GM19455 (cell line): ENCODE measurements at regions not wholly inside any gene's neighbourhood (a gene's known extent, or its start where the extent isn't known, plus 50 kb on each side); places are given as distances from the start of the nearest gene placed in this dataset.
A peak's percentile ranks its signal among the peaks of the same experiment; 100 is the strongest.
"Not testable (repeated sequence)": the region's sequence is repeated elsewhere in the genome, so short reads cannot be mapped to it uniquely, and the experiment has no call there.

ENCODE experiments used
- ATAC-seq: cut with Tn5 transposase; IDR thresholded peaks from one replicate; pipeline ENCODE4 v1.9.1; 2021; ENCODE audit not compliant: unreplicated experiment

DNA sequence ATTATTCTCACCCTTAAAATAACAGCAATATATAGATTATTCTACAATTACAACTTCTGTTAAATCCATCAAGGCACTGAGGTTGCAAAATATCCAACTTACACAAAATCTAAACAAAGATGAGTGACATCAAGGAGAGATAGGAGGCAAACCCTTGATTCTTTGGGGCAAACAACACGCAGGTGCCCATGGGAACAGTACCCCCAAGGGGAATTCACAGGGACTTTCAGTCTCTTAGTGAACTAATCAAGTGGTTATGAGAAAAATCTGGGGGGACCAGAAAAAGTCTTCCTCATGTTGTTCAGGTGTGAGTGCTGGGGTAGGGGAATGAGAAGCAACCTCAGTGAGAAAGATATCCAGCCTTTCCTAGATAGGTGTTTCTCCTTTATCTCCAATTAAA lies 1107.9 kb downstream of the PLA2G4A start:
- ATAC-seq: no peak

DNA sequence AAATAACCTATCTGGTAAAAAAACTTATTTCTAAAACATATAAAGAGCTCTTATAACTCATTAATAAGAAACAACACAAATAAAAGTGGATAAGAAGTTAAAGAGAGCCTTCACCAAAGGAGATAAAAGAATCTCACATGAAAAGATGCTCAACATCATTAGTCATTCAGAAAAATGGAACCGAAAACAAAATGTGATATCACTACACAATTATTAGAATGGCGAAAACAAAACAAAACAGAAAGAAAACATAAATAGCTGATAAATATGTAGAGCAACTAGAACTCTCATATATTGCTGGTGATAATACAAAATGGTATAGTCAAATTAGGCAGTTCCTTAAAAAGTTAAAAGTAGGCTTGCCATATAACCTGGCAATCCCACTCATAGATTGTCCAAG lies 1109.3 kb downstream of the PLA2G4A start:
- no peak for ATAC-seq

DNA sequence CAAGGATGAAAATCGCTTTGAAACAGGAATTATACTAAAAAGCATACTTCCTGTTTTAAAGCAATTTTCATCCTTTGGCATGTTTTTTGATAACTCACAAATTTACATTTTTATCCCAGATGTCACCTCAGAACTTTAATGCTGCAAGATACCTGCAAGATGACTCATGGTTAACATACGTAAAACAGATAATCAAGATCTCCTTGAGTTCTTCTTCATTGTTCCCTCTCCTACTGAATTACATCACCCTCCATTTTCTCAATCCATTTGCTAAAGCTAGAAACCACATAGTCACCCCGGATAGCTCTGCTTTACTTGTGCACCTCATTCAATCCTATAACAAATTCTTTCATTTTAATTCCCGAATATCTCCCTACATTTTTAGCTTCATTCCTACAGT lies 1114.2 kb downstream of the PLA2G4A start:
- no peak for ATAC-seq

DNA sequence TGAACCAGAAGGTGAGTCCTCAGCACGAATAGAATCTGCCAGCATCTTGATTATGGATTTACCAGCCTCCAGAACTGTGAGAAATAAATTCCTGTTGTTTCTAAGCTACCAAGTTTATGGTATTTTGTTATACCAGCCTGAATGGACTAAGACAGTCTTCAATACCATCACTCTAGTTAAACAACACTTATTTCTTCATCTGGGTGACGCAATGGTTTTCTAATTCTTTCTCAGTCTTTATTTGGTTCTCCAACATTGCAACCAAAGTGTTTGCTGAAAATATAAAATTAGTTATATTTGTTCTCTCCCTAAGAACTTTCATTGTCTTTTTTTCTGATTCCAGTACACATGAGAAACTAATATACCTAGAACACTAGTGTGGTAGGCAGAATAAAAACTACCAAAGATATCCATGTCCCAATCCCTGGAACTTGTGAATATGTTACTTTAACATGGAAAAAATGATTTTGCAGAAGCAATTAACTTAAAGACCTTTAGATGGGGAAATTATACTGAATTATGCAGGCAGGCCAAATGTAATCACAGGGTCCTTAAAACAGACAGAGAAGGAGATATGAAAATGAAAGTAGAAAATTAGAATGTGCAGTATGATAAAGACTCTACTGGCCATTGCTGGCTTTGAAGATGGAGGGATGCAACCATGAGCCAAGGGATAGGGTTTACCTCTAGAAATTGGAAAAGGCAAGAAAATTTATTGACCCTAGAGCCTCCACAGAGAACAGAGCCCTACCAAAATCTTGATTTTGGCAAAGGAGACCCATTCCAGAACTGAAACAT lies 1115.1 kb downstream of the PLA2G4A start:
- ATAC-seq: no peak

DNA sequence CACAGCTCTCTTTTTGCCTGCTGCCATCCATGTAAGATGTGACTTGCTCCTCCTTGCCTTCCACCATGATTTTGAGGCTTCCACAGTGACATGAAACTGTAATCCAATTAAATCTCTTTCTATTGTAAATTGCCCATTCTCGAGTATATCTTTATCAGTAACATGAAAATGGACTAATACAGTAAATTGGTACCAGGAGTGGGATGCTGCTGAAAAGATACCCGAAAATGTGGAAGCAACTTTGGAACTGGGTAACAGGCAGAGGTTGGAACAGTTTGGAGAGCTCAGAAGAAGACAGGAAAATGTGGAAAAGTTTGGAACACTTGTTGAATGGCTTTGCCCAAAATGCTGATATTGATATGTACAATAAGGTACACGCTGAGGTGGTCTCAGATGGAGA lies 1117.9 kb downstream of the PLA2G4A start:
- not testable (repeated sequence) for ATAC-seq

DNA sequence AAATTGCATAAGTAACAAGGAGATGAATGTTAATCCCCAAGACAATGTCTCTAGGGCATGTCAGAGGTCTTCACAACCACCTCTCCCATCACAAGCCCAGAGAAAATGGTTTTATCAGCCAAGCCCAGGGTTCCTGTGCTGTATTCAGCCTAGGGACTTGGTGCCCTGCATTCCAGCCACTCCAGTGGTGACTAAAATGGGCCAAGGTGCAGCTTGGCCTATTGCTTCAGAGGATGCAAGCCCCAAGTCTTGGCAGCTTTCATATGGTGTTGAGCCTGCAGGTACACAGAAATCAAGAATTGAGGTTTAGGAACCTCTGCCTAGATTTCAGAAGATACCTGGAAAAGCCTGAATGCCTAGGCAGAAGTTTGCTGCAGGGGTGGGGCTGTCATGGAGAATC lies 1118.6 kb downstream of the PLA2G4A start:
- no peak for ATAC-seq

DNA sequence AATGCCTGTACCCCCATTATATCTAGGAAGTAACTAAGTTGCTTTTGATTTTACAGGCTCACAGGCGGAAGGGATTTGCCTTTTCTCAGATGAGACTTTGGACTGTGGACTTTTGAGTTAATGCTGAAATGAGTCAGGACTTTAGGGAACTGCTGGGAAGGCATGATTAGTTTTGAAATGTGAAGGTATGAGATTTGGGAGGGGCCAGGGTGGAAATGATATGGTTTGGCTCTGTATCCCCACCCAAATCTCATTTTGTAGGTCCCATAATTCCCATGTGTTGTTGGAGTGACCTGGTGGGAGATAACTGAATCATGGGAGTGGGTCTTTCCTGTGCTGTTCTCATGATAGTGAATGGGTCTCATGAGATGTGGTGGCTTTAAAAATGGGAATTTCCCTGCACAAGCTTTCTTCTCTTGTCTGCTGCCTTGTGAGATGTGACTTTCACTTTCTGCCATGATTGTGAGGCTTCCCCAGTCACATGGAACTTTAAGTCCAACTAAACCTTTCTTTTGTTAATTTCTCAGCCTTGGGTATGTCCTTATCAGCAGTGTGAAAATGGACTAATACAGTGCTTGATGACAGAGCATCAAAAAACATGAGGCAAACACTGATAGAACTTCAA lies 1119.5 kb downstream of the PLA2G4A start:
- ATAC-seq: no peak

DNA sequence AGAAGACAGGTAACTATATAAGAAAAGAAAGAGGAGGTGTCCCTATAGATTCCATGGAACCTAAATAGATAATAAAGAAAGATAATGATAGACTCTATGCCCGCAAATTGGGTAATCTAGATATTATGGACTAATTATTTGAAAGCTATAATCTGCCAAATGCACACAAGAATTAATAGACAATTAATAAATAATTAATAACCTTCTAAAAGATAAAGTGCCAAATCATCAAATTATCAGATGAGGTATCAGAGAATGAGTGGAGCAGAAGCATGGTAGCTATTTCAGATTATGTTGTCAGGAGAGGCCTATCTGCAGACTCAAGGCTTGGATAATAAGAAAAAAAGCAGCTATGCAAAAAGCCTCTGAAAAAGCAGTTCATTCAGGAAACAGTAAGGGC lies 1120.8 kb downstream of the PLA2G4A start:
- ATAC-seq: no peak

DNA sequence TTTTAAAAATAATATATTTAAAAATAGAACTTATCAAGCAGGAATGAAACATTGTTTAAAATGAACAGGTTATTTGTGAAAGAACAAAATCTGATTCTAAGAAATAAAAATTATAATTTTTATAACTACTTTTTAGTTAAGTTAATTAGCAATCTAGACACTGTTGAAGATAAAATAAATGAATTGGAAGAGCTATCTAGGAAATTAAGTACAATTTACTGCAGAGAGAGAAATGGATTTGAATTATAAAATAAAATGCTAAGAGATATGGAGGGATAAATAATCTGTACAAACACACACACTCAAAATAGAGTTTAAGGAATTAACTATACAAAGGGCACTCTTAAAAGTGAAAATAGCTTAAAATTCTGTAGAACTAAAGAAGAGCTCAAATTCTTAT lies 1123.1 kb downstream of the PLA2G4A start:
- no peak for ATAC-seq

DNA sequence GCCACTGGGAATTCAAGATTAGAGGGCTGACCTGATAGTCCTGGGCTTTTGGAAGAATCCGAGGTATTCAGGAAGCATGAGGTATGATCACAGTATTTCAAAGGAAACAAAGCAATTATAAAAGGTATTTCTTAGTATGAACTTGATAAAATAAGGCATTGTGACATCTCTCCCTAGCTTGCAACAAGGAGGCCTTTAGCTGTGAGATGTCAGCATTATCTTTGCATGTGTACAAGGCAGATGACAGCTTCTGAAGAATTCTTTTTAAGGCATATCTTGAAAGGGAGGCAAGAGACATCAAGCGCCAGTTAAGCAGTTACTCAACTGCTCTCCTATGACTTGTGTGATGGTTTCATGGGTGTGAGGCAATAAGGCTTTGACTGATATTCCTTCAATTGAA lies 1123.7 kb downstream of the PLA2G4A start:
- ATAC-seq: no peak

DNA sequence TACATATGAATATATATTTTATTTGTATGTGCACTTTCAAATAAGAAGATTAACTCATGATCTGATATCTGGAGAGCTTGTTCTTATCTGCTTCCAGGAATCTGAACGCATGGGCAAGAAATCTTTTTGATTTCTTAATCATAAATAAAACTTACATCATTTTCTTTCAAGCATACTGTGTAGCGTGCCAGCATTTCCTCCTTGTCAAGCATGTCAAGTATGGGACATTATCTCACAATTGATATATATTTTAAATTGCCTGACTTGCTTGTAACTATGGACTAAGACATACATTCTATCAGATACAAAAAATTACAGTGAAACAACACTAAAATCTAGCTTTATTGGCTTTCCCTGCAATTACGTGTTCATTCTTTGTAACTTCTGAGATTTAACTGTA lies 1128.2 kb downstream of the PLA2G4A start:
- no peak for ATAC-seq

DNA sequence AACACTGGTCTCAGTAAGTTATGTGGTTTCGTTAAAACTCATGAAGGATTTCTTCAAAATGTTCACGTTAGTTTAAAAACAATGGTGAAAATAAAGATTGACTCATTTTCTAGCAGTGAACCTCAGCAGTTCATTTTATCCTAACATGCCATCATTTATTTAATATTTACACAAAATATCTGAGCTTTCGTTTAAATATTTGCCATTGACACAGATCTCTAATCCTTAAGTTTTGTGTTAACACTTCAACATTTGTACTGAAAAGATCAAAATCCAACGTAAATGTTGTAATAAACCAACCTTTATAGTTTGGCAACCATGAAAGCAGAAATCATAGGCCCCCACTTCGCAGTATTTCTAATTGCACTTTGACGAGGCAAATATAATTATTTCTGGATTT lies 1129.5 kb downstream of the PLA2G4A start:
- no peak for ATAC-seq

DNA sequence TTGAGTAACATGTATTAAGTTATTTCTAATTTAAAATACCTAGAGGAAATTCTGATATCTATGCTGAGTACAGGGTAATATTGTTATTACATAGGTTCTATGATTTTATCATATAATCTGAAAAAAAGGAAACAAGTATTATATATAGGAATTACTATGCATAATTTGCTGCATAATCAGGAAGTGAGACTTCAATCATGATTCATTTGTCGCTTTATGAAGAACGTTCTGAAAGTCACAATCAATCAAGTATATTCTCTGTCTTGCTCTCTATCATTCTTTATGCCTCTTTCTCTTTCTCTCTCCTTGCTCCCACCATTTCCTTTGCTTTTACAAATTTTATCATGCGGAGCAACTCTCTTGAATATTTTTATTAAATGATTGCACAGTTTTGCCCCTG lies 1130.3 kb downstream of the PLA2G4A start:
- ATAC-seq: no peak

DNA sequence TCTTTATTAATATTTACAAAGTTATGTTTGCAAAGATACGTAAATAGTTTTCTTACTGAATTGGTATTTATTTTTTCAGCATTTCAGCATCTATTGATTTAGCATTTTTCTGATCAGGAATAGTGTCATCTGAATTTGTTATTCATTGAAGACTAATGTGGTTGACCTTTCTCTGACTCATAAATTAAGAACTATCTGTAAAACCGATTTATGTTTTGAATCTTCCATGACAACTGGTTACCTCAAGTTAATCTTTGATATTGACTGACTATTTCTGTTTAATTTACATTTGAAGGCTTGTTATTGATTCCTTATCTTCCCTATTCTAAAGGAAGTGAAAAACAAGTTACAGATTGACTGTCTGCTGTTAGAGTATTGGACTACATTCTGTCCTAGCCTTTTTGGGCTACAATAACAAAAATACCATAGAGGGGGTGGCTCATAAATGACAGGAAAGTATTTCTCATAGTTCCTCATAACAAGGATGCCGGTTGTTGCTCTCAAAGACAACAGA lies 1131.4 kb downstream of the PLA2G4A start:
- ATAC-seq: no peak

DNA sequence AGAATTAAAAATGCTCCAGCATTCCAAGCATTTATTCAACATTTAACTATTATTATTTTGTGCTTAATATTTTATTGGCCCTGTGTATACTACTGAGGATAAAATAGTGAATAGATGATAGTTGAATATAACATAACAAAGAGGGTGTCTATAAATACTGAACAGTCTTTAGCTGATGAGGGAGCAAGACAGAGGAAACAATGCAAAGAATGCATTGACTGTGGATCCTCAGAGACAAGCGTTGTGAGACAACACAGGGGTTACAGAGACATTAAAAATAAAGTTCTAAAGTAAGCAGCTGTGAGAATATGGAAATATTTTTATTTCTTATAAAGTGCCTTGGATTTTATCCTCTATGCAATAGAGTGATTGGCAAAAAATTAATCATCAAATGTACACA lies 1133.1 kb downstream of the PLA2G4A start:
- ATAC-seq: no peak

DNA sequence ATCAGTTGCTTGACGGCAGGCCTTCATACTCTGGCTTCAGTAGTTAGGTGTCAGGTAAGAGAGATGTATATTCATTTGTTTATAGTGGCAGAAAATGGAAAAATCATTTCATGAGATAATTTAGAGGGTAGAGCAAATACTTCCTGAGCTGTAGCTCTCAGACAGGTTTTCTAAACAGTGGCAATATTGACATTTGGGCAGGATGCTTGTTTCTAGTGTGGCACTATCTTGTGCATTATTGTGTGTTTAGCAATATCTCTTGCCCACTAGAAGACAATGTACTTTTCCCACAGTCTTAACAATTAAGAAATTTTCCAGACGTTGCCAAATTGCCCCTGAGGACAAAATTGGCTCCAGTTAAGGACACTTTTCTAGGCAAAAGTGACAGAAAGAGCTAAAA lies 1143.1 kb downstream of the PLA2G4A start:
- no peak for ATAC-seq

DNA sequence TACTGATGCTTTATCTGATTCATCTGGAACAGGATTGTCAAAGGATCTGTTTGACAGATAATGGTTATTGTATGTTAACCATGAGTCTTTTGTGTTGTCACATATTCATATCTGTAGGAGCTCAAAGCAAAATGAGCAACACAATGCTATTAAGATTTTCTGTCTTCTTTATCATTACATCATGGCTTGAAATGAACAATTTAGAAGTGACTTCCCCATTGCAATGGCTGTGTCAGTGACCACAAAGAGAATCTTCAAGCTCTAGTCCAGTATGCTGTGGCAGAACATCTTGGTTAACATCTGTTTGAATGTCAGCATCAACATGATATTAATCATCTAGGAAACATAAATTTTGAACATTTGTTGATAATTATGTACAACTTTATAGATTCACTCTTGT lies 1148.5 kb downstream of the PLA2G4A start:
- no peak for ATAC-seq

DNA sequence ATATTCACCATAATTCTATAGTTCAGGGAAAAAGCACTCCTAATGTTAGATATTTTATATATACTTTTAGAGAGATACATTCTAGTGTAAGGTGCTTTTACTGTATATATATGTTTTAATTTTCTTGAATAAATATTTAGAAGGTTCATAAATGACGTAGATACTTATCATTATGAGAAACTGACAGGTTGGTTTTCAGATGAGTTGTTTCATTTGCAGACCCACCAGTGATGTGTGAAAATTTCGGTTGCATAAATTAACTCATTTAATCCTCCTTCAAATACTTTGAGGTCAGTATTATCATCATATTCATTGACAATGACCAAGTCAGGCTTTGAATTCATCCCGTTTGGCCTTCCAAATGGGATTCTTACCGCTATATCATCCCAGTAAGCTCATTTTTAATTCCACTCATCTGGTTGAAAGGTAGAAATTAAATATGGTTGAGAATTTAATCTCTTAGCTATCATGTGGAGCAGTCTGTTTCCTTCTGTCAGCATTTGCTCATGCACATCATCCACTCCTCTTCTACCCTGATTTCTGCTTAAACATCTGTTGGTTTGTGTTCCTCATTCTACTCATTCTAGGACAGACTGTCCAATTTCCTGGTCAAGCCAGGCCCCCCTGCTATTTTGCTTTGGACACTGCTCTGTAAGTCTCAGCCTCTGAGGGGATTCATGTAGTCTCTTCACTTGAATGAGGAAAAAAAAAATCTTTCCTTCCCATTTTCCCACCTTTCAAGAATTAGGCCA lies 1156.6 kb downstream of the PLA2G4A start:
- ATAC-seq: peak; percentile 34

DNA sequence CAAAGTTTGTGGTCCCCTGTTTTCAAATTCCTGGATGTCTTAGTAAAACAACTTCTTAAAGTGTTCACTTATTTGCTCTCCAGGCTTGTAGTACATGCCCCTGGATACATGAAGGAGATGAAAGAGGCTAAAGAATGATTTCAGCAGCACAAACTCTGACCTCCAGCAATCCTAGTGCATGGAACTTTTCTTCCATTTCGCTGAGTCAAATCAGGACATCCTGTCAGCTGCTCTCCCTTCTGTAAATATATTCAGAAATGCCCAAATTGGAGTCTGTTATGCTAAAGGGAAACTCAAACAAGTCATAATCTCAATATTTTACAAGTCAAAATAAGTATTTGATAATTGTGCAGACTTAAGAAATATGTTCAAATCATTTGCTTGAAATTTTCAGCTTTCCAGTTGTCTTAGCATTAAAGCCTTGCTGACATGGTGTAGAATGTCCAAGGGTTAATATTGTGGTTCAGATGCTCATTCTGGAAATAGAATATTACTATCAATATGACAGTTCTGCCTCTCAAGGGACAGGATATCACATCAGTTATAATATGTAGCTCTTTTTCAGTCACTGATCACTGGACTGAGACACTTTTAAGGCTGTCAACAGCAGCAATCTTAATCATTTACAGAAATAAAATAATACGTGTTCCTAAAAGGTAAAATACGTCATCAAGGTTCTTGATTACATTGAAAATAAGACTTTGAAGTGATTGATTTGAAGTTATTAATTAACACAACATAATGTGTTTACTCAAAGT lies 1157.3 kb downstream of the PLA2G4A start:
- ATAC-seq: peak; percentile 51

DNA sequence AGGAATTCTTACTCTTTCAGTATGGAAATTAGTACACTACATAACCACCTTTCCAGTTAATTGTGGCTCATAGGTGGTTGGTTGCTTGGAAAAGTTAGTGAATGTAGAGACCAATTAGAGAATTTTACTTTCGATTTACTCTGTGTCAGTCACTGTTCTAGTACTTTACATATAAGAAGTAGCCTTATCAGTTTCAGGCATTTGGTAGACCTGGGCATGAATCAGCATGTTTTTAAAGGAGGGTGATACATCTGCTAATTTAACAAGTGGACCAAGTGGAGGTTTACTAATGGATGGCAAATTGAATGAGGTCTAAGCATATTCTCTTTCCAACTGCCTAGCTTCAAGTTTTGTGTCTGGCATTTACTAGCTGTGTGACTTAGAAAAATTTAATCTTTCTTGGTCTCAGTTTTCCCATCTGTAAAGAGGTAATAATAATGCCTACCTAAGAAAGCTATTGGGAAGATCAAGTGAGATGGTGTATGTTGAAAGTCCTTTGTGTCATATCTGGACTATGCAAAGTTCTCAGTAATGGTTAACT lies 1158.6 kb downstream of the PLA2G4A start:
- no peak for ATAC-seq

DNA sequence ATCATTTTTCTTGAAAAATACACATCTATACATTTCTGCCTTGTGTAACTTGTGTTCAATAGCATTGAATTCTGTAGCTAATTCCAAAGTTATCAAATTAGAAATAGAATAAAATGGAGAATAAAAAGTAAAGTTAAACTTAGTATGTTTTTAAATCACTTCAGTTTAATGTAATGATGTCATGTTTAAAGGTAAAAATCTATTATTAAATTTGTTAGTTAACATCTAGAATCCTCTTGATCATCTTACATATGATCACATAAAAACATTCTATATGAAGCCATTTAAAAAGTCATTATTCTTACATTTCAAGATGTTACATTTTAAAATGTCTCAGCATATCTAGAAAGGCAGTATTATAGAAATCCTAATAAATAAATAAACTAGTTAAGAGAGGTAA lies 1163.2 kb downstream of the PLA2G4A start:
- ATAC-seq: no peak
